DOHH2 (cell line): ENCODE measurements at regions not wholly inside any gene's neighbourhood (a gene's known extent, or its start where the extent isn't known, plus 50 kb on each side); places are given as distances from the start of the nearest gene placed in this dataset.

Experiments used
- CTCF ChIP-seq: fragments of 200-600 bp; sonication (generic); IDR thresholded peaks from one replicate; pipeline ENCODE4 v1.5.1; 2014; ENCODE audit warnings: antibody characterized with exemption, mild to moderate bottlenecking, low read depth, low read length; ENCODE audit not compliant: poor library complexity, severe bottlenecking
- EZH2phosphoT487 ChIP-seq: fragments of 200-600 bp; sonication (generic); IDR thresholded peaks from 2 replicates; pipeline ENCODE4 v1.6.1; 2017; ENCODE audit warnings: borderline replicate concordance, mild to moderate bottlenecking, antibody characterized with exemption, low read length, moderate library complexity, mixed read lengths

GRCh38 chr6:139819776-139820175, 445.3 kb upstream of the CITED2 start:
- TF ChIP-seq CTCF (no peak), EZH2phosphoT487 (no peak)
